ENCODE measurements at regions not wholly inside any gene's neighbourhood (a gene's known extent, or its start where the extent isn't known, plus 50 kb on each side); places are given as distances from the start of the nearest gene placed in this dataset.

- WGBS, 2 donors, result 93 to 94% methylated on average over 8 of the region's 8 CpGs
- Histone ChIP-seq H3K36me3 (no peaks in the 10 kb centered on the region), H3K9me3 (no peaks in the 10 kb centered on the region), H3K27me3 (no peaks in the 10 kb centered on the region), H3K4me3 (no peak overlapping the region), H3K27ac (no peak overlapping the region), H3K4me1 (peaks cover 0 to 4% (median 0%) of the 10 kb centered on the region in 4 donors)
- TF ChIP-seq CTCF (IDR thresholded peaks at IDR 0.05) (no peak), EP300 (IDR thresholded peaks at IDR 0.05) (no peak), POLR2A (IDR thresholded peaks at IDR 0.05) (no peak)
- DNase-seq (ENCODE audit: low spot score in 2 of 2), result no peak
Observed at GRCh38 chr20:12265662-12266061, 348.0 kb downstream of the BTBD3 start.

- H3K9me3 ChIP-seq, result no peaks in the 10 kb centered on the region
- peaks cover 0 to 4% (median 0%) of the 10 kb centered on the region in 4 donors for H3K4me1 ChIP-seq
- no peak overlapping the region for H3K27ac ChIP-seq
- H3K27me3 ChIP-seq, result no peaks in the 10 kb centered on the region
- 88 to 93% methylated on average over 6 of the region's 6 CpGs for WGBS, 2 donors
- no peak for DNase-seq (ENCODE audit: low spot score in 2 of 2)
- no peaks in the 10 kb centered on the region for H3K36me3 ChIP-seq
- no peak overlapping the region for H3K4me3 ChIP-seq
- no peak for TF ChIP-seq EP300 (IDR thresholded peaks at IDR 0.05)
- TF ChIP-seq POLR2A (IDR thresholded peaks at IDR 0.05), result no peak
- TF ChIP-seq CTCF (IDR thresholded peaks at IDR 0.05), result no peak
Observed at GRCh38 chr20:12269579-12269978, 351.9 kb downstream of the BTBD3 start.

- Histone ChIP-seq H3K27me3 (no peaks in the 10 kb centered on the region), H3K4me1 (peaks cover 0 to 4% (median 0%) of the 10 kb centered on the region in 4 donors), H3K27ac (no peak overlapping the region), H3K4me3 (no peak overlapping the region), H3K36me3 (no peaks in the 10 kb centered on the region), H3K9me3 (no peaks in the 10 kb centered on the region)
- WGBS, 2 donors, result 82 to 89% methylated on average over 4 of the region's 4 CpGs
- DNase-seq (ENCODE audit: low spot score in 2 of 2), result no peak
- TF ChIP-seq CTCF (IDR thresholded peaks at IDR 0.05) (no peak), POLR2A (IDR thresholded peaks at IDR 0.05) (no peak), EP300 (IDR thresholded peaks at IDR 0.05) (no peak)
Observed at GRCh38 chr20:12270863-12271262, 353.2 kb downstream of the BTBD3 start.

GRCh38 chr20:12276011-12276673, 358.4 kb downstream of the BTBD3 start:
- no peaks in the 10 kb centered on the region for H3K9me3 ChIP-seq
- H3K36me3 ChIP-seq, result no peaks in the 10 kb centered on the region
- no peak overlapping the region for H3K4me3 ChIP-seq
- H3K27ac ChIP-seq, result no peak overlapping the region
- no peak for DNase-seq (ENCODE audit: low spot score in 2 of 2)
- H3K4me1 ChIP-seq, result no peaks in the 10 kb centered on the region
- no peaks in the 10 kb centered on the region for H3K27me3 ChIP-seq
- 75 to 100% methylated on average over 1 of the region's 1 CpG for WGBS, 2 donors
- TF ChIP-seq EP300 (IDR thresholded peaks at IDR 0.05), result no peak
- TF ChIP-seq CTCF (IDR thresholded peaks at IDR 0.05), result no peak
- no peak for TF ChIP-seq POLR2A (IDR thresholded peaks at IDR 0.05)

- no peaks in the 10 kb centered on the region for H3K27me3 ChIP-seq
- no peak for TF ChIP-seq EP300 (IDR thresholded peaks at IDR 0.05)
- no peak for TF ChIP-seq POLR2A (IDR thresholded peaks at IDR 0.05)
- no peak for TF ChIP-seq CTCF (IDR thresholded peaks at IDR 0.05)
- H3K9me3 ChIP-seq, result peaks cover 0 to 9% (median 0%) of the 10 kb centered on the region in 4 donors
- H3K4me3 ChIP-seq, result no peak overlapping the region
- no peak for DNase-seq (ENCODE audit: low spot score in 2 of 2)
- 81 to 89% methylated on average over 2 of the region's 2 CpGs for WGBS, 2 donors
- no peaks in the 10 kb centered on the region for H3K4me1 ChIP-seq
- no peak overlapping the region for H3K27ac ChIP-seq
- H3K36me3 ChIP-seq, result no peaks in the 10 kb centered on the region
Observed at GRCh38 chr20:12287575-12287974, 369.9 kb downstream of the BTBD3 start.

Measured in tibial nerve (tissue), 4 donors.